H9 (cell line): ENCODE measurements at regions not wholly inside any gene's neighbourhood (a gene's known extent, or its start where the extent isn't known, plus 50 kb on each side); places are given as distances from the start of the nearest gene placed in this dataset.

ENCODE experiments used
- DNase-seq: peaks from one replicate; pipeline ENCODE4 v3.0.0-alpha.2; 2017
- H2AFZ ChIP-seq: one replicate; pipeline ENCODE4 v1.6.1; 2013; ENCODE audit warnings: mild to moderate bottlenecking, low read length, control low read depth, moderate library complexity
- H2AK5ac ChIP-seq: 2 replicates; pipeline ENCODE4 v1.6.1; 2013; ENCODE audit warnings: low read length, control low read depth, mixed read lengths; ENCODE audit not compliant: insufficient read length
- H2BK120ac ChIP-seq: one replicate; pipeline ENCODE4 v1.6.1; 2013; ENCODE audit warnings: low read depth, mild to moderate bottlenecking, low read length, control low read depth, inconsistent platforms; ENCODE audit not compliant: poor library complexity, severe bottlenecking
- H2BK12ac ChIP-seq: 2 replicates; pipeline ENCODE4 v1.6.1; 2013; ENCODE audit warnings: low read length, control low read depth, mixed read lengths, low read depth; ENCODE audit not compliant: insufficient read length
- H2BK15ac ChIP-seq: 2 replicates; pipeline ENCODE4 v1.6.1; 2013; ENCODE audit warnings: low read depth, low read length, control low read depth
- H2BK20ac ChIP-seq: one replicate; pipeline ENCODE4 v1.6.1; 2013; ENCODE audit warnings: low read depth, mild to moderate bottlenecking, low read length, control low read depth, inconsistent platforms; ENCODE audit not compliant: poor library complexity, severe bottlenecking
- H2BK5ac ChIP-seq: 2 replicates; pipeline ENCODE4 v1.6.1; 2013; ENCODE audit warnings: low read length, control low read depth, mixed read lengths; ENCODE audit not compliant: insufficient read length
- H3K14ac ChIP-seq: 2 replicates; pipeline ENCODE4 v1.6.1; 2013; ENCODE audit warnings: low read length, control low read depth; ENCODE audit not compliant: insufficient read depth
- H3K18ac ChIP-seq: 2 replicates; pipeline ENCODE4 v1.6.1; 2013; ENCODE audit warnings: low read depth, mild to moderate bottlenecking, mixed read lengths, low read length, control low read depth; ENCODE audit not compliant: insufficient read length
- H3K23ac ChIP-seq: 2 replicates; pipeline ENCODE4 v1.6.1; 2013; ENCODE audit warnings: low read length, control low read depth, mixed read lengths, low read depth; ENCODE audit not compliant: insufficient read length
- H3K23me2 ChIP-seq: 2 replicates; pipeline ENCODE4 v1.6.1; 2013; ENCODE audit warnings: low read depth, mild to moderate bottlenecking, mixed read lengths, low read length, control low read depth; ENCODE audit not compliant: insufficient read length, poor library complexity, severe bottlenecking
- H3K27ac ChIP-seq: 2 replicates; pipeline ENCODE4 v1.5.1; 2013; ENCODE audit warnings: low read length, control low read depth, mixed read lengths, low read depth; ENCODE audit not compliant: insufficient read length
- H3K27me3 ChIP-seq: 2 replicates; pipeline ENCODE4 v1.6.1; 2013; ENCODE audit warnings: low read length, control low read depth, inconsistent platforms; ENCODE audit not compliant: insufficient read depth
- H3K4ac ChIP-seq: 2 replicates; pipeline ENCODE4 v1.6.1; 2013; ENCODE audit warnings: low read depth, mild to moderate bottlenecking, control low read depth, inconsistent platforms, low read length, moderate library complexity
- H3K4me1 ChIP-seq: 2 replicates; pipeline ENCODE4 v1.6.1; 2013; ENCODE audit warnings: low read length, control low read depth, inconsistent platforms; ENCODE audit not compliant: insufficient read depth
- H3K4me2 ChIP-seq: 2 replicates; pipeline ENCODE4 v1.6.1; 2013; ENCODE audit warnings: low read length, control low read depth, mixed read lengths; ENCODE audit not compliant: insufficient read length, insufficient read depth
- H3K56ac ChIP-seq: 2 replicates; pipeline ENCODE4 v1.6.1; 2013; ENCODE audit warnings: low read depth, mild to moderate bottlenecking, mixed read lengths, low read length, control low read depth; ENCODE audit not compliant: insufficient read length
- H3K79me1 ChIP-seq: 2 replicates; pipeline ENCODE4 v1.6.1; 2013; ENCODE audit warnings: low read depth, mild to moderate bottlenecking, moderate library complexity, low read length, control low read depth, inconsistent platforms; ENCODE audit not compliant: insufficient read depth, poor library complexity, severe bottlenecking
- H3K79me2 ChIP-seq: 2 replicates; pipeline ENCODE4 v1.6.1; 2013; ENCODE audit warnings: low read length, control low read depth, inconsistent platforms; ENCODE audit not compliant: insufficient read depth
- H3K9ac ChIP-seq: 2 replicates; pipeline ENCODE4 v1.6.1; 2013; ENCODE audit warnings: low read length, control low read depth, mixed read lengths; ENCODE audit not compliant: insufficient read length; ENCODE audit errors: extremely low read depth
- H3K9me3 ChIP-seq: one replicate; pipeline ENCODE4 v1.6.1; 2013; ENCODE audit warnings: low read depth, low read length, inconsistent platforms; ENCODE audit not compliant: control insufficient read depth
- H3T11ph ChIP-seq: one replicate; pipeline ENCODE4 v1.6.1; 2013; ENCODE audit warnings: mild to moderate bottlenecking, low read length, control low read depth, inconsistent platforms
- H4K20me1 ChIP-seq: one replicate; pipeline ENCODE4 v1.6.1; 2013; ENCODE audit not compliant: control insufficient read depth, insufficient read length, insufficient read depth
- H4K5ac ChIP-seq: 2 replicates; pipeline ENCODE4 v1.6.1; 2013; ENCODE audit warnings: low read depth, mild to moderate bottlenecking, mixed read lengths, low read length, control low read depth; ENCODE audit not compliant: insufficient read length
- H4K8ac ChIP-seq: replicated peaks from 2 replicates; pipeline ENCODE4 v1.6.1; 2013; ENCODE audit warnings: low read length, control low read depth, mixed read lengths, low read depth; ENCODE audit not compliant: insufficient read length
- H4K91ac ChIP-seq: 2 replicates; pipeline ENCODE4 v1.6.1; 2013; ENCODE audit warnings: low read depth, mild to moderate bottlenecking, moderate library complexity, mixed read lengths, low read length, control low read depth; ENCODE audit not compliant: insufficient read length
- H3K27ac Mint-ChIP-seq, 3 experiments: 2 replicates in 2 of 3; 3 replicates in 1 of 3; pipeline ENCODE4 v1.8.0; 2020 to 2021; ENCODE audit warnings: mixed read lengths in 3 of 3, mild to moderate bottlenecking in 1 of 3, moderate library complexity in 1 of 3
- H3K27me3 Mint-ChIP-seq: 2 replicates; pipeline ENCODE4 v1.8.0; 2021; ENCODE audit warnings: low read depth, mild to moderate bottlenecking, moderate library complexity, mixed read lengths
- H3K36me3 Mint-ChIP-seq, 3 experiments: 2 replicates in 2 of 3; 3 replicates in 1 of 3; pipeline ENCODE4 v1.8.0; 2020 to 2021; ENCODE audit warnings: low read depth in 3 of 3, mixed read lengths in 3 of 3; ENCODE audit not compliant: insufficient read depth in 1 of 3
- H3K4me1 Mint-ChIP-seq, 2 experiments: 2 replicates each; pipeline ENCODE4 v1.8.0; 2020; ENCODE audit warnings: mixed read lengths in 2 of 2
- H3K4me3 Mint-ChIP-seq, 2 experiments: 2 replicates in 1 of 2; 3 replicates in 1 of 2; pipeline ENCODE4 v1.8.0; 2020 to 2021; ENCODE audit warnings: mild to moderate bottlenecking in 2 of 2, mixed read lengths in 2 of 2, moderate library complexity in 1 of 2
- H3K9me3 Mint-ChIP-seq, 2 experiments: 2 replicates in 1 of 2; 3 replicates in 1 of 2; pipeline ENCODE4 v1.8.0; 2020; ENCODE audit warnings: mild to moderate bottlenecking in 2 of 2, mixed read lengths in 2 of 2, moderate library complexity in 1 of 2
- CTCF ChIP-seq: fragments of 200-600 bp; sonication (generic); conservative IDR thresholded peaks from 3 replicates; pipeline ENCODE4 v1.8.0; 2021; ENCODE audit warnings: antibody characterized with exemption, mild to moderate bottlenecking
- WGBS: extraction: QIAGEN DNeasy Blood & Tissue Kit; methylation state at CpG from one replicate; pipeline ENCODE4 v1.1.7; 2013; ENCODE audit warnings: missing lambda C conversion rate, low lambda C conversion rate, mixed read lengths; ENCODE audit not compliant: insufficient read length; ENCODE audit errors: extremely low coverage; 5-methylcytosine and 5-hydroxymethylcytosine counted together

- Histone ChIP-seq H2AFZ (no peak overlapping the region), H4K91ac (no peak overlapping the region), H3K23ac (no peak overlapping the region), H3K56ac (no peak overlapping the region), H3K27me3 (no peaks in the 10 kb centered on the region), H3K79me2 (no peaks in the 10 kb centered on the region), H3K23me2 (no peaks in the 10 kb centered on the region), H3K4me2 (no peak overlapping the region), H2BK12ac (no peak overlapping the region), H3T11ph (no peak overlapping the region), H2BK120ac (no peak overlapping the region), H3K4me1 (no peaks in the 10 kb centered on the region), H3K9me3 (no peaks in the 10 kb centered on the region), H3K79me1 (no peaks in the 10 kb centered on the region), H2BK20ac (no peak overlapping the region), H3K27ac (no peak overlapping the region), H3K9ac (no peak overlapping the region), H3K18ac (no peak overlapping the region), H4K5ac (no peak overlapping the region), H4K8ac (no peak overlapping the region), H3K4ac (no peak overlapping the region), H2AK5ac (no peak overlapping the region), H3K14ac (no peak overlapping the region), H2BK15ac (no peak overlapping the region), H4K20me1 (no peaks in the 10 kb centered on the region), H2BK5ac (no peak overlapping the region)
- H3K4me3 Mint-ChIP-seq, result no peak overlapping the region
- DNase-seq, result no peak
- no peaks in the 10 kb centered on the region; a peak in 3 of 7 replicates for H3K36me3 Mint-ChIP-seq
- WGBS, result no CpG with 5 or more reads among the region's 1 CpG
- TF ChIP-seq CTCF, result no peak
- H3K4me1 Mint-ChIP-seq, result no peaks in the 10 kb centered on the region
- H3K27me3 Mint-ChIP-seq, result no peaks in the 10 kb centered on the region; the same call in 1 of the 2 replicates
- H3K9me3 Mint-ChIP-seq, result peaks cover 42 to 56% of the 10 kb centered on the region in 2 experiments
- H3K27ac Mint-ChIP-seq, result no peak overlapping the region
These were observed 130.9 kb upstream of the CASK start for GRCh38 chrX:42054256-42054655.
